Fibroblast of upper back skin (primary cell): ENCODE measurements at regions not wholly inside any gene's neighbourhood (a gene's known extent, or its start where the extent isn't known, plus 50 kb on each side); places are given as distances from the start of the nearest gene placed in this dataset.

Experiments
- DNase-seq: peaks from one replicate; pipeline ENCODE4 v3.0.0-alpha.2; 2013

GRCh38 chr2:136257893-136258292 lies 139.9 kb upstream of the CXCR4 start:
- DNase-seq, result no peak

GRCh38 chr2:136255648-136256461 lies 137.9 kb upstream of the CXCR4 start:
- no peak for DNase-seq

GRCh38 chr2:136255127-136255526 lies 137.2 kb upstream of the CXCR4 start:
- no peak for DNase-seq

GRCh38 chr2:136254681-136255080 lies 136.7 kb upstream of the CXCR4 start:
- DNase-seq, result no peak

- no peak for DNase-seq
These were observed 135.5 kb upstream of the CXCR4 start for GRCh38 chr2:136253288-136254004.

- no peak for DNase-seq
These were observed 134.1 kb upstream of the CXCR4 start for GRCh38 chr2:136251885-136252585.

GRCh38 chr2:136251197-136251884 lies 133.4 kb upstream of the CXCR4 start:
- no peak for DNase-seq

GRCh38 chr2:136250131-136250530 lies 132.2 kb upstream of the CXCR4 start:
- DNase-seq, result no peak

- DNase-seq, result no peak
These were observed 131.0 kb upstream of the CXCR4 start for GRCh38 chr2:136248907-136249306.

- DNase-seq, result peak; percentile 53
These were observed 130.3 kb upstream of the CXCR4 start for GRCh38 chr2:136248242-136248641.

- DNase-seq, result no peak
These were observed 129.4 kb upstream of the CXCR4 start for GRCh38 chr2:136247204-136247950.

- DNase-seq, result peak; percentile 8
These were observed 128.2 kb upstream of the CXCR4 start for GRCh38 chr2:136246086-136246669.

- no peak for DNase-seq
These were observed 127.3 kb upstream of the CXCR4 start for GRCh38 chr2:136245211-136245610.

- DNase-seq, result no peak
These were observed 126.6 kb upstream of the CXCR4 start for GRCh38 chr2:136244536-136244885.

- DNase-seq, result no peak
These were observed 125.9 kb upstream of the CXCR4 start for GRCh38 chr2:136243638-136244535.

- DNase-seq, result no peak
These were observed 124.8 kb upstream of the CXCR4 start for GRCh38 chr2:136242687-136243277.

- no peak for DNase-seq
These were observed 124.2 kb upstream of the CXCR4 start for GRCh38 chr2:136242100-136242499.

- no peak for DNase-seq
These were observed 121.2 kb upstream of the CXCR4 start for GRCh38 chr2:136239079-136239685.

GRCh38 chr2:136238286-136239078 lies 120.5 kb upstream of the CXCR4 start:
- no peak for DNase-seq
